ENCODE measurements at regions not wholly inside any gene's neighbourhood (a gene's known extent, or its start where the extent isn't known, plus 50 kb on each side); places are given as distances from the start of the nearest gene placed in this dataset.
"Not testable (repeated sequence)": the region's sequence is repeated elsewhere in the genome, so short reads cannot be mapped to it uniquely, and the experiment has no call there.

GRCh38 chr6:120938876-120939472 is 395.3 kb downstream of the TBC1D32 start:
- intact Hi-C loops (cut with DNase I, micrococcal nuclease) = no loop called here
- ATAC-seq (no peak), DNase-seq (no peak)

GRCh38 chr6:120938164-120938875 is 396.0 kb downstream of the TBC1D32 start:
- Histone ChIP-seq H3K4me3 (no peak overlapping the region), H3K4me1 (ENCODE audit: low read depth) (no peaks in the 10 kb centered on the region), H3K36me3 (ENCODE audit: low read depth) (no peaks in the 10 kb centered on the region), H3K9me3 (no peaks in the 10 kb centered on the region)
- no peak for TF ChIP-seq CTCF (IDR thresholded peaks at IDR 0.05)
- ATAC-seq = no peak
- intact Hi-C loops (cut with DNase I, micrococcal nuclease) = no loop called here
- DNase-seq = no peak

More at GRCh38 chr6:120938876-120939472, 395.3 kb downstream of the TBC1D32 start:
- no peaks in the 10 kb centered on the region for H3K4me1 ChIP-seq (ENCODE audit: low read depth)
- H3K4me3 ChIP-seq = no peak overlapping the region
- no peaks in the 10 kb centered on the region for H3K9me3 ChIP-seq
- TF ChIP-seq CTCF (IDR thresholded peaks at IDR 0.05) = no peak
- H3K36me3 ChIP-seq (ENCODE audit: low read depth) = no peaks in the 10 kb centered on the region

GRCh38 chr6:120935908-120936307 is 398.4 kb downstream of the TBC1D32 start:
- H3K4me1 ChIP-seq (ENCODE audit: low read depth) = no peaks in the 10 kb centered on the region
- no peak for ATAC-seq
- intact Hi-C loops (cut with DNase I, micrococcal nuclease) = no loop called here
- TF ChIP-seq CTCF (IDR thresholded peaks at IDR 0.05) = no peak
- no peaks in the 10 kb centered on the region for H3K36me3 ChIP-seq (ENCODE audit: low read depth)
- no peak overlapping the region for H3K4me3 ChIP-seq
- H3K9me3 ChIP-seq = no peaks in the 10 kb centered on the region
- no peak for DNase-seq

GRCh38 chr6:120935016-120935415 is 399.3 kb downstream of the TBC1D32 start:
- DNase-seq = no peak

GRCh38 chr6:120931520-120932180 is 402.6 kb downstream of the TBC1D32 start:
- H3K9me3 ChIP-seq; ATAC-seq; H3K4me3 ChIP-seq; H3K36me3 ChIP-seq (ENCODE audit: low read depth); H3K4me1 ChIP-seq (ENCODE audit: low read depth); intact Hi-C loops (cut with DNase I, micrococcal nuclease); DNase-seq: not testable (repeated sequence)

More at GRCh38 chr6:120935016-120935415, 399.3 kb downstream of the TBC1D32 start:
- TF ChIP-seq CTCF (IDR thresholded peaks at IDR 0.05) = no peak
- H3K36me3 ChIP-seq (ENCODE audit: low read depth) = no peaks in the 10 kb centered on the region
- H3K4me1 ChIP-seq (ENCODE audit: low read depth) = no peaks in the 10 kb centered on the region
- H3K9me3 ChIP-seq = no peaks in the 10 kb centered on the region
- no peak overlapping the region for H3K4me3 ChIP-seq
- intact Hi-C loops (cut with DNase I, micrococcal nuclease) = no loop called here
- ATAC-seq = no peak

- DNase-seq; intact Hi-C loops (cut with DNase I, micrococcal nuclease); H3K9me3 ChIP-seq; ATAC-seq; H3K4me3 ChIP-seq; H3K4me1 ChIP-seq (ENCODE audit: low read depth); H3K36me3 ChIP-seq (ENCODE audit: low read depth): not testable (repeated sequence)
Measured at GRCh38 chr6:120930500-120930899, 403.8 kb downstream of the TBC1D32 start.
